ENCODE measurements at regions not wholly inside any gene's neighbourhood (a gene's known extent, or its start where the extent isn't known, plus 50 kb on each side); places are given as distances from the start of the nearest gene placed in this dataset.

DNA sequence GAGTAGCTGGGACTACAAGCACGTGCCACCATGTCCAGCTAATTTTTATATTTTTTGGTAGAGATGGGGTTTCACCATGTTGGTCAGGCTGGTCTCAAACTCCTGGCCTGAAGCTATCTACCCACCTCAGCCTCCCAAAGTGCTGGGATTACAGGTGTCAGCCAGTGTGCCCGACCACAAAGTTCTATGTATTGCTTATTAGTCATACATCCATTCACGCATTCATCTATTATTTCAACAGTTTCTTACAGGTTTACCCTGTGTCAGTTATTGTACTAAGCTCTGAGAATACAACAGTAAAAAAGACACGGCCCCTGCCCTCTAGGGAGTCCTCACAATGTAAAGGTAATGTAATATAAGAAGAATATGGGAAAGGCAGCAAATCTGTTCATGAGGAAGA lies 188.9 kb upstream of the BTG1 start (continued):
- no peak for TF ChIP-seq ZNF169 (tag by site-specific recombination; IDR thresholded peaks at IDR 0.05)
- TF ChIP-seq REPIN1 (tag by site-specific recombination; IDR thresholded peaks at IDR 0.05; ENCODE audit: low read depth), result no peak
- TF ChIP-seq PRDM2 (tag by site-specific recombination; IDR thresholded peaks at IDR 0.05; ENCODE audit: borderline replicate concordance), result no peak
- TF ChIP-seq BCL11A (tag by site-specific recombination; IDR thresholded peaks at IDR 0.05; ENCODE audit: low read depth), result no peak

DNA sequence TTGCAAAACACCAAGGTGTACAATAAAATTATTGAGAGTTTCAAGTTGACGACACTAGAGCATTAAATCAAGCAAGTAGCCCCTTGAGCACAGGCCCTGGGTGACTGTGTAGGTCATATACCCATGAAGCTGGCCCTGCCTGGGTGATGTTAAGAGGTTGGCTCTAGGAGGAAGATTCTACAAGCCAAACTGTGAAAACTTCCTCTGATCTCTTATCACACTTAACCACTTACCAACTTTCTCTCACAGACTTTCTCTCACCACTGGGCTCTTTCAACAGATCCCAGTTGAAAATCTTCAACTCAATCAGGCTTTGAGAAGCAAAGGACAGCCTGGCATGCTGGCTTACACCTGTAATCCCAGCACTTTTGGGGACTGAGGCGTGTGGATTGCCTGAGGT lies 186.9 kb upstream of the BTG1 start:
- no peaks in the 10 kb centered on the region for H3K4me1 ChIP-seq (ENCODE audit: control insufficient read depth, insufficient read depth, low read length)
- H3K36me3 ChIP-seq (ENCODE audit: control insufficient read depth in 2 of 2, insufficient read depth in 1 of 2, low read length in 2 of 2), result no peaks in the 10 kb centered on the region
- no peak overlapping the region for H3K4me3 ChIP-seq (ENCODE audit: low read depth, low read length)
- H3K27ac ChIP-seq (ENCODE audit: extremely low read depth, low read depth, low read length), result no peak overlapping the region
- no peaks in the 10 kb centered on the region for H3K9me3 ChIP-seq (ENCODE audit: control insufficient read depth, insufficient read depth, low read depth, low read length)
- POLR2A ChIA-PET, result no interaction called here
- CTCF ChIA-PET, result no interaction called here
- no peak for TF ChIP-seq ZFP69B (tag by site-specific recombination; IDR thresholded peaks at IDR 0.05)
- TF ChIP-seq ZNF366 (tag by site-specific recombination; conservative IDR thresholded peaks at IDR 0.05), result no peak
- TF ChIP-seq ZNF624 (tag by site-specific recombination; IDR thresholded peaks at IDR 0.05), result no peak
- TF ChIP-seq, protein P1, sequence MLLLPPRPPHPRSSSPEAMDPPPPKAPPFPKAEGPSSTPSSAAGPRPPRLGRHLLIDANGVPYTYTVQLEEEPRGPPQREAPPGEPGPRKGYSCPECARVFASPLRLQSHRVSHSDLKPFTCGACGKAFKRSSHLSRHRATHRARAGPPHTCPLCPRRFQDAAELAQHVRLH (tag by site-specific recombination; IDR thresholded peaks at IDR 0.05), result no peak
- TF ChIP-seq, protein P2, sequence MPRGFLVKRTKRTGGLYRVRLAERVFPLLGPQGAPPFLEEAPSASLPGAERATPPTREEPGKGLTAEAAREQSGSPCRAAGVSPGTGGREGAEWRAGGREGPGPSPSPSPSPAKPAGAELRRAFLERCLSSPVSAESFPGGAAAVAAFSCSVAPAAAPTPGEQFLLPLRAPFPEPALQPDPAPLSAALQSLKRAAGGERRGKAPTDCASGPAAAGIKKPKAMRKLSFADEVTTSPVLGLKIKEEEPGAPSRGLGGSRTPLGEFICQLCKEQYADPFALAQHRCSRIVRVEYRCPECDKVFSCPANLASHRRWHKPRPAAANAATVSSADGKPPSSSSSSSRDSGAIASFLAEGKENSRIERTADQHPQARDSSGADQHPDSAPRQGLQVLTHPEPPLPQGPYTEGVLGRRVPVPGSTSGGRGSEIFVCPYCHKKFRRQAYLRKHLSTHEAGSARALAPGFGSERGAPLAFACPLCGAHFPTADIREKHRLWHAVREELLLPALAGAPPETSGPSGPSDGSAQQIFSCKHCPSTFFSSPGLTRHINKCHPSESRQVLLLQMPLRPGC (tag by site-specific recombination; IDR thresholded peaks at IDR 0.05), result no peak
- TF ChIP-seq ZNF626 (tag by site-specific recombination; IDR thresholded peaks at IDR 0.05), result no peak

DNA sequence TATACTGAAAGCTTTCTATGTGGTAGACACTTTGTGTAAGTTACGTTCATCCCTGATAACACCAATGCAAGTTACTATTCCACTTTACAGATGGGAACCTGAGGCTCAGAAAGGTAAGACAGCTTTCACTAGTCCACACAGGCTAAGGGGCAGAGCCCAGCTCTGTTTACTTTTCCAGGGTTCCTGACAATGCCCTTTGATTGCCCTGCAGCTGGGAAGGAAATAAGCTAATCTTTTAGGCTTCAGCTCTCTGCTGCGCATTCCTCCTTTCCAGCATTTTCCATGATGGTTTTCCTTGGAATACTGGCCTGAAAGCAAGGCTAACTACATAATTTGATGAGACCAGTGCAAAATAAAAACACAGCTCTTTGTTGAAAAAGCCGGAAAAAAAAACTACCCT lies 185.7 kb upstream of the BTG1 start:
- CTCF ChIA-PET, result no interaction called here
- Histone ChIP-seq H3K9me3 (ENCODE audit: control insufficient read depth, insufficient read depth, low read depth, low read length) (no peaks in the 10 kb centered on the region), H3K4me1 (ENCODE audit: control insufficient read depth, insufficient read depth, low read length) (no peaks in the 10 kb centered on the region), H3K27ac (ENCODE audit: extremely low read depth, low read depth, low read length) (no peak overlapping the region), H3K4me3 (ENCODE audit: low read depth, low read length) (no peak overlapping the region), H3K36me3 (ENCODE audit: control insufficient read depth in 2 of 2, insufficient read depth in 1 of 2, low read length in 2 of 2) (no peaks in the 10 kb centered on the region)
- POLR2A ChIA-PET, result interaction anchor here (1.1 kb wide), 1 partner anchor 186 kb away, joined by 4 read pairs; the partner anchor contains the start of gene BTG1
- TF ChIP-seq ZBTB6 (tag by site-specific recombination; IDR thresholded peaks at IDR 0.05) (no peak), ZNF184 (tag by site-specific recombination; IDR thresholded peaks at IDR 0.05) (no peak), ZNF433 (tag by site-specific recombination; IDR thresholded peaks at IDR 0.05; ENCODE audit: low read depth) (no peak), ZNF155 (tag by site-specific recombination; IDR thresholded peaks at IDR 0.05) (no peak), ZNF214 (tag by site-specific recombination; IDR thresholded peaks at IDR 0.05; ENCODE audit: borderline replicate concordance) (no peak), KLF8 (tag by site-specific recombination; IDR thresholded peaks at IDR 0.05) (no peak), HIC1 (tag by site-specific recombination; IDR thresholded peaks at IDR 0.05) (no peak), ZNF169 (tag by site-specific recombination; IDR thresholded peaks at IDR 0.05) (no peak), ZNF121 (tag by site-specific recombination; IDR thresholded peaks at IDR 0.05) (no peak)
- TF ChIP-seq, protein P3, sequence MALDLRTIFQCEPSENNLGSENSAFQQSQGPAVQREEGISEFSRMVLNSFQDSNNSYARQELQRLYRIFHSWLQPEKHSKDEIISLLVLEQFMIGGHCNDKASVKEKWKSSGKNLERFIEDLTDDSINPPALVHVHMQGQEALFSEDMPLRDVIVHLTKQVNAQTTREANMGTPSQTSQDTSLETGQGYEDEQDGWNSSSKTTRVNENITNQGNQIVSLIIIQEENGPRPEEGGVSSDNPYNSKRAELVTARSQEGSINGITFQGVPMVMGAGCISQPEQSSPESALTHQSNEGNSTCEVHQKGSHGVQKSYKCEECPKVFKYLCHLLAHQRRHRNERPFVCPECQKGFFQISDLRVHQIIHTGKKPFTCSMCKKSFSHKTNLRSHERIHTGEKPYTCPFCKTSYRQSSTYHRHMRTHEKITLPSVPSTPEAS (tag by site-specific recombination; IDR thresholded peaks at IDR 0.05), result no peak
